HEK293 (cell line): ENCODE measurements at regions not wholly inside any gene's neighbourhood (a gene's known extent, or its start where the extent isn't known, plus 50 kb on each side); places are given as distances from the start of the nearest gene placed in this dataset.
A peak's percentile ranks its signal among the peaks of the same experiment; 100 is the strongest.

ENCODE experiments used
- CTCF ChIA-PET: fragments of 350-600 bp; formaldehyde crosslinking; extraction: SDS; loops from one replicate; lab custom pipeline; 2021; ENCODE audit warnings: antibody characterized with exemption; lab: Yijun Ruan, JAX
- POLR2A ChIA-PET: fragments of 300-600 bp; formaldehyde crosslinking; extraction: SDS; loops from one replicate; lab custom pipeline; 2020; ENCODE audit warnings: antibody characterized with exemption, inconsistent platforms; lab: Yijun Ruan, JAX
- H3K27ac ChIP-seq: fragments of 200-500 bp; sonication (Bioruptor generic); 2 replicates; pipeline ENCODE4 v1.5.1; 2014; ENCODE audit warnings: low read depth, low read length, control low read depth, inconsistent platforms; ENCODE audit errors: extremely low read depth
- H3K36me3 ChIP-seq, 2 experiments: fragments of 200-500 bp in 1 of 2; sonication (Bioruptor generic) in 1 of 2; 1 replicate in 1 of 2; 2 replicates in 1 of 2; pipeline ENCODE4 v1.5.1; 2014 to 2017; ENCODE audit warnings: inconsistent platforms in 2 of 2, low read length in 2 of 2; ENCODE audit not compliant: control insufficient read depth in 2 of 2, insufficient read depth in 1 of 2
- H3K4me1 ChIP-seq: fragments of 200-500 bp; sonication (Bioruptor generic); 2 replicates; pipeline ENCODE4 v1.5.1; 2014; ENCODE audit warnings: mild to moderate bottlenecking, low read length, inconsistent platforms; ENCODE audit not compliant: control insufficient read depth, insufficient read depth
- H3K4me3 ChIP-seq: 2 replicates; pipeline ENCODE4 v1.5.1; 2011; ENCODE audit warnings: low read depth, mild to moderate bottlenecking, control low read depth, low read length, moderate library complexity
- H3K9me3 ChIP-seq: fragments of 200-500 bp; sonication (Bioruptor generic); 2 replicates; pipeline ENCODE4 v1.5.1; 2014; ENCODE audit warnings: low read depth, low read length, inconsistent platforms; ENCODE audit not compliant: control insufficient read depth, insufficient read depth
- ATF2 ChIP-seq: fragments of 450-650 bp; formaldehyde crosslinking; IDR thresholded peaks from 2 replicates; pipeline ENCODE4 v1.5.1; 2016; ENCODE audit warnings: missing biosample characterization, missing genetic modification characterization, low read depth
- FEZF1 ChIP-seq: fragments of 450-650 bp; formaldehyde crosslinking; IDR thresholded peaks from 2 replicates; pipeline ENCODE4 v1.5.1; 2016; ENCODE audit warnings: missing biosample characterization, missing genetic modification characterization
- KLF1 ChIP-seq: fragments of 450-650 bp; formaldehyde crosslinking; IDR thresholded peaks from 2 replicates; pipeline ENCODE4 v1.5.1; 2016; ENCODE audit warnings: missing biosample characterization, missing genetic modification characterization
- KLF16 ChIP-seq: fragments of 450-650 bp; formaldehyde crosslinking; IDR thresholded peaks from 2 replicates; pipeline ENCODE4 v1.5.1; 2017; ENCODE audit warnings: missing biosample characterization, missing genetic modification characterization
- ZBTB7A ChIP-seq: fragments of 450-650 bp; formaldehyde crosslinking; IDR thresholded peaks from 2 replicates; pipeline ENCODE4 v1.5.1; 2016; ENCODE audit warnings: low read depth, missing biosample characterization, missing genetic modification characterization
- ZFHX2 ChIP-seq: fragments of 450-650 bp; formaldehyde crosslinking; conservative IDR thresholded peaks from 2 replicates; pipeline ENCODE4 v1.5.1; 2016; ENCODE audit warnings: missing biosample characterization, missing genetic modification characterization
- ZFP69B ChIP-seq: fragments of 450-650 bp; formaldehyde crosslinking; IDR thresholded peaks from 2 replicates; pipeline ENCODE4 v1.5.1; 2016; ENCODE audit warnings: missing biosample characterization, missing genetic modification characterization
- ZNF157 ChIP-seq: fragments of 450-650 bp; formaldehyde crosslinking; IDR thresholded peaks from 2 replicates; pipeline ENCODE4 v1.5.1; 2016; ENCODE audit warnings: missing biosample characterization, missing genetic modification characterization
- ZNF169 ChIP-seq: fragments of 450-650 bp; formaldehyde crosslinking; IDR thresholded peaks from 2 replicates; pipeline ENCODE4 v1.5.1; 2016; ENCODE audit warnings: missing biosample characterization, missing genetic modification characterization
- ZNF292 ChIP-seq: fragments of 450-650 bp; formaldehyde crosslinking; IDR thresholded peaks from 2 replicates; pipeline ENCODE4 v1.5.1; 2016; ENCODE audit warnings: low read depth, missing biosample characterization, missing genetic modification characterization, borderline replicate concordance
- ZNF416 ChIP-seq: fragments of 450-650 bp; formaldehyde crosslinking; IDR thresholded peaks from 2 replicates; pipeline ENCODE4 v1.5.1; 2016; ENCODE audit warnings: missing biosample characterization, missing genetic modification characterization
- ZNF501 ChIP-seq: fragments of 450-650 bp; formaldehyde crosslinking; IDR thresholded peaks from 2 replicates; pipeline ENCODE4 v1.5.1; 2016; ENCODE audit warnings: missing biosample characterization, missing genetic modification characterization
- ZNF544 ChIP-seq: fragments of 450-650 bp; formaldehyde crosslinking; IDR thresholded peaks from 2 replicates; pipeline ENCODE4 v1.5.0; 2017; ENCODE audit warnings: missing biosample characterization, missing genetic modification characterization
- ZNF561 ChIP-seq: fragments of 450-650 bp; IDR thresholded peaks from 2 replicates; pipeline ENCODE4 v1.5.1; 2018; ENCODE audit warnings: missing biosample characterization, missing genetic modification characterization, borderline replicate concordance
- ZNF654 ChIP-seq: fragments of 450-650 bp; formaldehyde crosslinking; IDR thresholded peaks from 2 replicates; pipeline ENCODE4 v1.5.1; 2016; ENCODE audit warnings: low read depth, missing biosample characterization, missing genetic modification characterization
- ZNF677 ChIP-seq: fragments of 450-650 bp; IDR thresholded peaks from 2 replicates; pipeline ENCODE4 v1.5.0; 2018; ENCODE audit warnings: missing biosample characterization, mild to moderate bottlenecking, missing genetic modification characterization, moderate library complexity
- ZNF768 ChIP-seq: fragments of 450-650 bp; formaldehyde crosslinking; IDR thresholded peaks from 2 replicates; pipeline ENCODE4 v1.5.1; 2018; ENCODE audit warnings: missing biosample characterization, mild to moderate bottlenecking, missing genetic modification characterization
- ZSCAN4 ChIP-seq: fragments of 450-650 bp; formaldehyde crosslinking; IDR thresholded peaks from 2 replicates; pipeline ENCODE4 v1.5.1; 2017; ENCODE audit warnings: missing biosample characterization, missing genetic modification characterization
- TF ChIP-seq, protein P1 (sequence below): fragments of 450-650 bp; formaldehyde crosslinking; IDR thresholded peaks from 2 replicates; pipeline ENCODE4 v1.5.1; 2016; ENCODE audit warnings: missing biosample characterization, missing genetic modification characterization

DNA sequence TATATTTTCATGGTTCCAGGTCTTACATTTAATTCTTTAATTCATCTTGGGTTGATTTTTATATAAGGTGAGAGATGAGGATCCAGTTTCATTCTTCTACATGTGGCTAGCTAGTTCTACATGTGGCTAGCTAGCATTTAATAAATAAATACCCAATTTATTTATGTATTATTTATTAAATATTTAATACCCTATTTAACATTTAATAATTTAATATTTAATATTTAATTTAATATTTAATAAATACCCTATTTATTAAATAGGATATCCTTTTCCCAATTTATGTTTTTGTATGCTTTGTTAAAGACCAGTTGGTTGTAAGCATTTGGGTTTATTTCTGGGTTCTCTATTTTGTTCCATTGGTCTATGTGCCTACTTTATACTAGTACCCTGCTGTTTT is 111.0 kb upstream of the PCLO start (continued):
- no peak for TF ChIP-seq ZSCAN4
- TF ChIP-seq ZNF768 (tag by site-specific recombination), result no peak
- no peak for TF ChIP-seq ZNF501 (tag by site-specific recombination)
- TF ChIP-seq ZNF677 (tag by site-specific recombination), result no peak
- TF ChIP-seq ZNF157 (tag by site-specific recombination), result no peak
- TF ChIP-seq, protein P1, sequence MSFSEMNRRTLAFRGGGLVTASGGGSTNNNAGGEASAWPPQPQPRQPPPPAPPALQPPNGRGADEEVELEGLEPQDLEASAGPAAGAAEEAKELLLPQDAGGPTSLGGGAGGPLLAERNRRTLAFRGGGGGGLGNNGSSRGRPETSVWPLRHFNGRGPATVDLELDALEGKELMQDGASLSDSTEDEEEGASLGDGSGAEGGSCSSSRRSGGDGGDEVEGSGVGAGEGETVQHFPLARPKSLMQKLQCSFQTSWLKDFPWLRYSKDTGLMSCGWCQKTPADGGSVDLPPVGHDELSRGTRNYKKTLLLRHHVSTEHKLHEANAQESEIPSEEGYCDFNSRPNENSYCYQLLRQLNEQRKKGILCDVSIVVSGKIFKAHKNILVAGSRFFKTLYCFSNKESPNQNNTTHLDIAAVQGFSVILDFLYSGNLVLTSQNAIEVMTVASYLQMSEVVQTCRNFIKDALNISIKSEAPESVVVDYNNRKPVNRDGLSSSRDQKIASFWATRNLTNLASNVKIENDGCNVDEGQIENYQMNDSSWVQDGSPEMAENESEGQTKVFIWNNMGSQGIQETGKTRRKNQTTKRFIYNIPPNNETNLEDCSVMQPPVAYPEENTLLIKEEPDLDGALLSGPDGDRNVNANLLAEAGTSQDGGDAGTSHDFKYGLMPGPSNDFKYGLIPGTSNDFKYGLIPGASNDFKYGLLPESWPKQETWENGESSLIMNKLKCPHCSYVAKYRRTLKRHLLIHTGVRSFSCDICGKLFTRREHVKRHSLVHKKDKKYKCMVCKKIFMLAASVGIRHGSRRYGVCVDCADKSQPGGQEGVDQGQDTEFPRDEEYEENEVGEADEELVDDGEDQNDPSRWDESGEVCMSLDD (tag by site-specific recombination), result no peak
- TF ChIP-seq ZNF544, result no peak
- TF ChIP-seq ZNF169 (tag by site-specific recombination), result no peak
- TF ChIP-seq KLF1 (tag by site-specific recombination), result no peak
- no peak for TF ChIP-seq ZNF292 (tag by site-specific recombination)
- TF ChIP-seq FEZF1 (tag by site-specific recombination), result no peak
- TF ChIP-seq ZNF416 (tag by site-specific recombination), result no peak
- TF ChIP-seq ZFHX2 (tag by site-specific recombination), result no peak
- TF ChIP-seq, all 188 proteins: peak for 0

DNA sequence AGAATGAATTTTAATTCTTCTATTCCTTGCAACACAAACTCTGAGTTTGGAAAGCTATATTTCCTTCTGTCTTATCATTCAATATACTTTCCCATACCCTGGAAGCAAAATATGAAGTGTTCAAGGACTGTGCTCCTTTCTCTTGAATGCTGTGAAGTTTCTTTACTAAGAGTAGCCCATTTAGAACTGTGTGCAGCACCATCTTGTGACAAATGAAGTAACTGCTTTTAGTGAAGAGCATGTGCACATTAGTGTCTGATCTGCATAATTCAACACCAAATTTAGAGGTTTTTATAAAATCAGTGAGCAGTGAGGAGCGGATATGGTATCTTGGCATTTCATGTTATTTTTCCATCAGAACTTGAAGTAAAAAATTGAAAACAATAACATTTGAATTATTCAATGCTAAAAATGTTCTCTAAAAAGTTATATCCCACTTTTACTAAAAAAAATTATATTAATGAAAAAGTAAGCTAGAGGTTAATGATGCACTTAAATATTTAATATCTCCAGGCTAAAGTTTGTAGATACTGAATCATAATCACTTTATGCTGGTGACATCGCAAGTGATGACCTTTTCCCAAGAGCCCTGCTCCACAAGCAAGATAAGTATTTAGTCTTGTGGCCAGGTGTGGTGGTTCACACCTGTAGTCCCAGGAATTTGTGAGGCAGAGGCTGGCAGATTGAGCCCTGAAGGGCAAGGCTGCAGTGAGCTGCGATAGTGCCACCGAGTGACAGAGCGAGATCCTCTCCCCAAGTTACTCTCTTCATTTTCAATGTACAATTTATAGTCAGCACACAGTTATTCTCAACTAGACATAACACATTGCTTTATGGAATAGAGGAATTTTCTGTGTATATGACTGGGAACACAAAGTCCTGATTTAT is 108.8 kb upstream of the PCLO start:
- peaks cover 12% of the 10 kb centered on the region; the same call in 1 of the 2 replicates for H3K4me1 ChIP-seq
- H3K36me3 ChIP-seq, result no peaks in the 10 kb centered on the region
- H3K9me3 ChIP-seq, result no peaks in the 10 kb centered on the region
- no peak overlapping the region for H3K27ac ChIP-seq
- CTCF ChIA-PET, result interaction anchor here (0.6 to 4.6 kb wide), 16 partner anchors 11 to 548 kb away, joined by 3 to 14 read pairs (median 3); no protein-coding TSS in a partner anchor
- no peak overlapping the region for H3K4me3 ChIP-seq
- TF ChIP-seq ZNF654 (peak; percentile 66), ZBTB7A (tag by site-specific recombination) (no peak), ZNF561 (no peak), KLF16 (tag by site-specific recombination) (no peak), ATF2 (tag by site-specific recombination) (no peak), ZFP69B (tag by site-specific recombination) (no peak)
- TF ChIP-seq, all 188 proteins: peak for 1
- POLR2A ChIA-PET, result no interaction called here
